ENCODE measurements at regions not wholly inside any gene's neighbourhood (a gene's known extent, or its start where the extent isn't known, plus 50 kb on each side); places are given as distances from the start of the nearest gene placed in this dataset.

- TF ChIP-seq REST (IDR thresholded peaks at IDR 0.05; ENCODE audit: insufficient read depth in 1 of 2, low read depth in 2 of 2, low read length in 2 of 2) (no peak), POLR2AphosphoS5 (IDR thresholded peaks at IDR 0.05; ENCODE audit: low read depth, low read length) (no peak)
Measured at GRCh38 chr13:84844473-84844872, 954.7 kb downstream of the SLITRK6 start.
